Transverse colon (tissue), 4 donors: ENCODE measurements at regions not wholly inside any gene's neighbourhood (a gene's known extent, or its start where the extent isn't known, plus 50 kb on each side); places are given as distances from the start of the nearest gene placed in this dataset.

Experiments used
- EP300 ChIP-seq: sonication (generic); formaldehyde crosslinking; IDR thresholded peaks from one replicate; pipeline ENCODE4 v1.6.1; 2017; ENCODE audit warnings: antibody characterized with exemption, low read depth
- POLR2A ChIP-seq: fragments of 450-650 bp; IDR thresholded peaks from one replicate; pipeline ENCODE4 v1.6.1; 2016; ENCODE audit warnings: antibody characterized with exemption, mild to moderate bottlenecking, moderate library complexity
- POLR2AphosphoS5 ChIP-seq, 3 donors: sonication (generic); formaldehyde crosslinking; IDR thresholded peaks; one replicate each; pipeline ENCODE4 v1.6.1; 2016; ENCODE audit warnings: antibody characterized with exemption in 3 of 3
- TF ChIP-seq, protein P1 (sequence below), 5 experiments: fragments of 200-600 bp in 3 of 5; fragments of 450-650 bp in 2 of 5; sonication (generic) in 3 of 5; IDR thresholded peaks; 1 replicate in 2 of 5; 2 replicates in 3 of 5; pipeline ENCODE4 v1.5.1; 2016 to 2017; ENCODE audit warnings: antibody characterized with exemption in 5 of 5, inconsistent platforms in 3 of 5, mild to moderate bottlenecking in 2 of 5, moderate library complexity in 1 of 5

DNA sequence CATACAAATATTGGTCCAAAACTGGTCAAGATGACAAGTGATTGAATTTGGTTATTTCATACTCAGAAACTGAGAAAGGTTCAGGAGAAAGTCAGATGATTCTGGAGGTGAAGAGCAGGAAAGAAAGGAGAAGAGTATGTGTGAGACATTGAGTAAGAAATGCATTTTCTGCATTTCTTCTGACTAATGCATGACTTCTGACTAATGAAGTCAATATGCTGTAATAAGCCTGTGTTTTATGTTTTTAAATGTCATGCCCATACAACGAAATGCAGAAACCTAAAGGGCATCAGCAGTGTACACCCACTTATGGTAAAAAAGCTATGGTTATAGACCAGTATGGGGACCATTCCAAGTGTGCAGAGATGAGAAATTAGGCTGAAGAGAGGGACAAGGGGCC lies 1227.8 kb upstream of the SORCS1 start:
- TF ChIP-seq, protein P1, sequence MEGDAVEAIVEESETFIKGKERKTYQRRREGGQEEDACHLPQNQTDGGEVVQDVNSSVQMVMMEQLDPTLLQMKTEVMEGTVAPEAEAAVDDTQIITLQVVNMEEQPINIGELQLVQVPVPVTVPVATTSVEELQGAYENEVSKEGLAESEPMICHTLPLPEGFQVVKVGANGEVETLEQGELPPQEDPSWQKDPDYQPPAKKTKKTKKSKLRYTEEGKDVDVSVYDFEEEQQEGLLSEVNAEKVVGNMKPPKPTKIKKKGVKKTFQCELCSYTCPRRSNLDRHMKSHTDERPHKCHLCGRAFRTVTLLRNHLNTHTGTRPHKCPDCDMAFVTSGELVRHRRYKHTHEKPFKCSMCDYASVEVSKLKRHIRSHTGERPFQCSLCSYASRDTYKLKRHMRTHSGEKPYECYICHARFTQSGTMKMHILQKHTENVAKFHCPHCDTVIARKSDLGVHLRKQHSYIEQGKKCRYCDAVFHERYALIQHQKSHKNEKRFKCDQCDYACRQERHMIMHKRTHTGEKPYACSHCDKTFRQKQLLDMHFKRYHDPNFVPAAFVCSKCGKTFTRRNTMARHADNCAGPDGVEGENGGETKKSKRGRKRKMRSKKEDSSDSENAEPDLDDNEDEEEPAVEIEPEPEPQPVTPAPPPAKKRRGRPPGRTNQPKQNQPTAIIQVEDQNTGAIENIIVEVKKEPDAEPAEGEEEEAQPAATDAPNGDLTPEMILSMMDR (IDR thresholded peaks at IDR 0.05), result no peak
- TF ChIP-seq POLR2AphosphoS5 (IDR thresholded peaks at IDR 0.05) (no peak), POLR2A (no peak), EP300 (no peak)
